PC-9 (cell line): ENCODE measurements at regions not wholly inside any gene's neighbourhood (a gene's known extent, or its start where the extent isn't known, plus 50 kb on each side); places are given as distances from the start of the nearest gene placed in this dataset.

Experiments
- BruUV-seq: library from RNA; stranded (reverse); fragments of 400-500 nt; replicated peaks from 2 replicates; lab custom pipeline; 2021; lab: Mats Ljungman, UMichigan
- CTCF ChIA-PET: fragments of 300-600 bp; sonication (Branson Sonifier 250); formaldehyde crosslinking; loops from one replicate; lab custom pipeline; 2022; ENCODE audit warnings: antibody characterized with exemption; lab: Charles Lee
- POLR2A ChIA-PET: fragments of 300-600 bp; sonication (Branson Sonifier 250); formaldehyde crosslinking; loops from one replicate; lab custom pipeline; 2022; ENCODE audit warnings: antibody characterized with exemption; ENCODE audit not compliant: unreplicated experiment; lab: Charles Lee
- DNase-seq, 2 experiments: peaks; one replicate each; pipeline versions ENCODE4 v3.0.0 to v3.0.0-alpha.2; 2015 to 2022; ENCODE audit warnings: mixed read lengths in 1 of 2
- H2AFZ ChIP-seq: fragments of 200-600 bp; sonication (generic); 2 replicates; pipeline ENCODE4 v1.8.1; 2017; ENCODE audit warnings: antibody characterized with exemption
- H3F3A ChIP-seq: fragments of 200-600 bp; sonication (generic); 2 replicates; pipeline ENCODE4 v1.8.1; 2017; ENCODE audit warnings: antibody characterized with exemption, mild to moderate bottlenecking, low read depth; ENCODE audit not compliant: insufficient read depth
- H3K27ac ChIP-seq: fragments of 200-600 bp; sonication (generic); 2 replicates; pipeline ENCODE4 v1.6.1; 2016; ENCODE audit warnings: mixed run types
- H3K27me3 ChIP-seq: fragments of 200-600 bp; sonication (generic); 2 replicates; pipeline ENCODE4 v1.6.1; 2016; ENCODE audit warnings: low read depth, mixed run types; ENCODE audit not compliant: insufficient read depth
- H3K36me3 ChIP-seq: fragments of 200-600 bp; sonication (generic); 2 replicates; pipeline ENCODE4 v1.6.1; 2016; ENCODE audit warnings: low read depth, mixed run types
- H3K4me1 ChIP-seq: fragments of 200-600 bp; sonication (generic); replicated peaks from 2 replicates; pipeline ENCODE4 v1.6.1; 2016; ENCODE audit warnings: mixed run types; ENCODE audit not compliant: insufficient read depth
- H3K4me2 ChIP-seq: fragments of 200-600 bp; sonication (generic); 2 replicates; pipeline ENCODE4 v1.6.1; 2017; ENCODE audit warnings: mixed run types
- H3K4me3 ChIP-seq: fragments of 200-600 bp; sonication (generic); 2 replicates; pipeline ENCODE4 v1.6.1; 2016; ENCODE audit warnings: mixed run types
- H3K79me2 ChIP-seq: fragments of 200-600 bp; sonication (generic); 2 replicates; pipeline ENCODE4 v1.6.1; 2017; ENCODE audit warnings: low read depth, mixed run types
- H3K9me2 ChIP-seq: fragments of 200-600 bp; sonication (generic); 2 replicates; pipeline ENCODE4 v1.8.1; 2017; ENCODE audit warnings: mild to moderate bottlenecking; ENCODE audit not compliant: insufficient read depth
- H3K9me3 ChIP-seq: fragments of 200-600 bp; sonication (generic); 2 replicates; pipeline ENCODE4 v1.8.1; 2016; ENCODE audit warnings: low read depth; ENCODE audit not compliant: insufficient read depth
- H4K20me1 ChIP-seq: fragments of 200-600 bp; sonication (generic); 2 replicates; pipeline ENCODE4 v1.8.1; 2017; ENCODE audit not compliant: insufficient read depth
- EZH2 ChIP-seq: fragments of 200-600 bp; sonication (generic); IDR thresholded peaks from 2 replicates; pipeline ENCODE4 v1.8.0; 2017; ENCODE audit warnings: antibody characterized with exemption, low read depth
- intact Hi-C: fragments of 100-400 bp; cut with micrococcal nuclease; formaldehyde crosslinking; loops from one replicate; pipeline ENCODE4 v1.10.0; 2022; ENCODE audit not compliant: unreplicated experiment
- TF ChIP-seq, protein P1 (sequence below): fragments of 200-600 bp; sonication (generic); conservative IDR thresholded peaks from 2 replicates; pipeline ENCODE4 v1.6.1; 2017; ENCODE audit warnings: mixed run types, antibody characterized with exemption, mild to moderate bottlenecking, moderate library complexity

DNA sequence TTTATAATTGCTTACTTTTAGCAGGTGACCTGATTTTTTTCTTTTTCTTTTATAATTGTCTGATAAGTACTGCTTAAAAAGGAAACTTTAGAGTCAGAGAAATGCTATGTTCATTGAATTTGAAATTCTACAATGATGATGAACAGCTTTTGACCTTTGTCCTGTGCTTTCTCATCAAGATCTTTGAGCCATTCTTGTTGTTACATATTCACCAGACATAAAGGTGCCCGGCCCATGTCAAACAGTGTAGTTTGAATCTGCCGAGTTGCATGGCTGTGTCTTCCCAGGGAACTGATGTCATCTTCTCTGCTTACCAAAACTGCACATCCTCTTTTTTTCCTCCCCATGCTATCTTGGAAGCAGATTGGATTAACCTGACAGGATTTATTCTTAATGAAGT, 163.6 kb downstream of the LRRC70 start:
- Histone ChIP-seq H3K36me3 (no peaks in the 10 kb centered on the region), H3K4me1 (no peaks in the 10 kb centered on the region), H4K20me1 (no peaks in the 10 kb centered on the region), H3K27me3 (no peaks in the 10 kb centered on the region), H3K9me2 (no peaks in the 10 kb centered on the region), H3K4me3 (no peak overlapping the region), H3K27ac (no peak overlapping the region), H3K9me3 (no peaks in the 10 kb centered on the region), H3F3A (no peaks in the 10 kb centered on the region), H2AFZ (no peak overlapping the region), H3K79me2 (no peaks in the 10 kb centered on the region), H3K4me2 (no peak overlapping the region)
- intact Hi-C loops, result no loop called here
- TF ChIP-seq, protein P1, sequence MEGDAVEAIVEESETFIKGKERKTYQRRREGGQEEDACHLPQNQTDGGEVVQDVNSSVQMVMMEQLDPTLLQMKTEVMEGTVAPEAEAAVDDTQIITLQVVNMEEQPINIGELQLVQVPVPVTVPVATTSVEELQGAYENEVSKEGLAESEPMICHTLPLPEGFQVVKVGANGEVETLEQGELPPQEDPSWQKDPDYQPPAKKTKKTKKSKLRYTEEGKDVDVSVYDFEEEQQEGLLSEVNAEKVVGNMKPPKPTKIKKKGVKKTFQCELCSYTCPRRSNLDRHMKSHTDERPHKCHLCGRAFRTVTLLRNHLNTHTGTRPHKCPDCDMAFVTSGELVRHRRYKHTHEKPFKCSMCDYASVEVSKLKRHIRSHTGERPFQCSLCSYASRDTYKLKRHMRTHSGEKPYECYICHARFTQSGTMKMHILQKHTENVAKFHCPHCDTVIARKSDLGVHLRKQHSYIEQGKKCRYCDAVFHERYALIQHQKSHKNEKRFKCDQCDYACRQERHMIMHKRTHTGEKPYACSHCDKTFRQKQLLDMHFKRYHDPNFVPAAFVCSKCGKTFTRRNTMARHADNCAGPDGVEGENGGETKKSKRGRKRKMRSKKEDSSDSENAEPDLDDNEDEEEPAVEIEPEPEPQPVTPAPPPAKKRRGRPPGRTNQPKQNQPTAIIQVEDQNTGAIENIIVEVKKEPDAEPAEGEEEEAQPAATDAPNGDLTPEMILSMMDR, result no peak
- TF ChIP-seq EZH2, result no peak
- no peak for DNase-seq
- BruUV-seq, result no TSS peak
- POLR2A ChIA-PET, result no interaction called here
- CTCF ChIA-PET, result no interaction called here

DNA sequence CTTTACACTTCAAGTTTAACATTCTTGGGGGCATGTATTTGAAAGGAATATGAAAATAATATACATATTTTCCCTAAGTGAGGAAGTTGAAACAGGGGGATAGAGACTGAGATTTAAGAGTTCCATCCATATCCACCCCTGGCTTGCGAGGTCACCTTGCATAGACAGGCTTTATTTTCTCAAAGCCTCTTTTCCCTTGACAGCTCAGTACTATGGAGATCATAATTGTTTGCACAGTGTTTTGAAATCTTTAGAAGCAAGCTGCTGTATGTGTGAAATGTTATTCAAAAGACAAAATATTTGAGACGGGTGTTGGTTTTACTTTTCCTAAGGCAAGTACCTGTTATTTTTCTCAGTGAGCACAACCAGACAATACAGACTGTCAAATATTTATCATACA, 163.1 kb downstream of the LRRC70 start:
- no peak overlapping the region for H2AFZ ChIP-seq
- no peaks in the 10 kb centered on the region for H3F3A ChIP-seq
- intact Hi-C loops, result no loop called here
- TF ChIP-seq, protein P1, result no peak
- TF ChIP-seq EZH2, result no peak
- no peaks in the 10 kb centered on the region for H3K79me2 ChIP-seq
- H3K4me3 ChIP-seq, result no peak overlapping the region
- no TSS peak for BruUV-seq
- POLR2A ChIA-PET, result no interaction called here
- H3K27ac ChIP-seq, result no peak overlapping the region
- no peaks in the 10 kb centered on the region for H3K9me3 ChIP-seq
- no peaks in the 10 kb centered on the region for H3K4me1 ChIP-seq
- no peaks in the 10 kb centered on the region for H4K20me1 ChIP-seq
- no peaks in the 10 kb centered on the region for H3K27me3 ChIP-seq
- no peaks in the 10 kb centered on the region for H3K9me2 ChIP-seq
- no peak for DNase-seq
- no peak overlapping the region for H3K4me2 ChIP-seq
- CTCF ChIA-PET, result no interaction called here
- no peaks in the 10 kb centered on the region for H3K36me3 ChIP-seq

DNA sequence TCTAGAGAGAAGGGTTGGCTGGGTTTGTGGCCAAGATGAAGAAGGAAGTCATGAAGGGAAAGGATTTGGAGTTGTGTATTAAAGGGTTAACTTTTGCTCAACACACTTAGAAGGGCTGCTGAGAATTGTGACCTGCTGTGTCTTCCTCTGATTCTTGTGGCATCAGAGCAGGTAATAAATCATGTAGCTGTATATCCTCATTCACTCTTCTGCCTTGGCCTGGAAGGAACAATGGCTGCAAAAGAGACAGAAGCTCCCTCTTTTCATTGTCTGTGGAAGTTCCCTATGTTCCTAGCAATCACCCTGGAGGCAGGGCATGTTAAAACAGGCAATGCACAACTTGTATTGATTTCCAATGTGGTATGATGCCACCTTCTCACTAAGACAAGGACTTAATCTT, 159.1 kb downstream of the LRRC70 start:
- Histone ChIP-seq H4K20me1 (no peaks in the 10 kb centered on the region), H3K4me2 (no peak overlapping the region), H2AFZ (no peak overlapping the region), H3K9me3 (no peaks in the 10 kb centered on the region), H3K4me1 (no peaks in the 10 kb centered on the region), H3K27me3 (0 out of 2 replicates have a peak, but pooled peaks cover 5% of the 10 kb centered on the region), H3K9me2 (no peaks in the 10 kb centered on the region), H3K36me3 (no peaks in the 10 kb centered on the region), H3K27ac (no peak overlapping the region), H3F3A (no peaks in the 10 kb centered on the region), H3K4me3 (no peak overlapping the region), H3K79me2 (no peaks in the 10 kb centered on the region)
- ChIA-PET CTCF (no interaction called here), POLR2A (no interaction called here)
- intact Hi-C loops, result no loop called here
- BruUV-seq, result no TSS peak
- DNase-seq, result no peak
- no peak for TF ChIP-seq EZH2
- TF ChIP-seq, protein P1, result no peak
